Stomach (tissue), 4 donors: ENCODE measurements at regions not wholly inside any gene's neighbourhood (a gene's known extent, or its start where the extent isn't known, plus 50 kb on each side); places are given as distances from the start of the nearest gene placed in this dataset.

Experiments used
- CTCF ChIP-seq, 7 experiments: fragments of 450-650 bp in 4 of 7; fragments of 200-600 bp in 3 of 7; sonication (generic) in 3 of 7; IDR thresholded peaks; one replicate each; pipeline ENCODE4 v1.5.1; 2016 to 2019; ENCODE audit warnings: antibody characterized with exemption in 7 of 7, control low read depth in 2 of 7, mild to moderate bottlenecking in 1 of 7
- EP300 ChIP-seq: sonication (generic); formaldehyde crosslinking; IDR thresholded peaks from one replicate; pipeline ENCODE4 v1.6.1; 2017; ENCODE audit warnings: antibody characterized with exemption
- POLR2A ChIP-seq, 4 donors: fragments of 450-650 bp; IDR thresholded peaks; one replicate each; pipeline ENCODE4 v1.6.1; 2016; ENCODE audit warnings: antibody characterized with exemption in 4 of 4, control low read depth in 2 of 4, mild to moderate bottlenecking in 1 of 4, moderate library complexity in 1 of 4

GRCh38 chr13:42667638-42668037 is 93.7 kb downstream of the TNFSF11 start:
- TF ChIP-seq EP300 (no peak), CTCF (IDR thresholded peaks at IDR 0.05) (no peak), POLR2A (IDR thresholded peaks at IDR 0.05) (no peak)
